ENCODE measurements at regions not wholly inside any gene's neighbourhood (a gene's known extent, or its start where the extent isn't known, plus 50 kb on each side); places are given as distances from the start of the nearest gene placed in this dataset.
"Not testable (repeated sequence)": the region's sequence is repeated elsewhere in the genome, so short reads cannot be mapped to it uniquely, and the experiment has no call there.

DNA sequence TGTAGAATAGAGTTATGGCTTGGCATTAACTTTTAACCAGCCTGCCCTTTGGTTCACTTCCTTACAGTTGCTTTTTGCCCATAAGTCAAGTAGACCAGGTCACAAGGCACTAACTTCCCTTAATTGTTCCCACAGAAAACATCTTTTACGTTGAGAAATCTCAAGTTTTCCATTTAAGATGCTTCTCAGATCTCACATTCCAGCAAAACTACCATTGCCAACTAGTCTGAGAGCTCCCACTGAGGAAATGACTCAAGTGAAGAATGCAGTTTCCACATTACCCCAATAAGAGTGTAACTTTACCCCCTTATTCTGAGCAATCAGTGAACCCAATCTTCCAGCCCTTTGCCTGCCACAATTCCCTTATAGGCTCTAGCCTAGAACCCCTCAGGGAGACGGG lies 502.2 kb upstream of the OLFM3 start:
- no peak for DNase-seq

DNA sequence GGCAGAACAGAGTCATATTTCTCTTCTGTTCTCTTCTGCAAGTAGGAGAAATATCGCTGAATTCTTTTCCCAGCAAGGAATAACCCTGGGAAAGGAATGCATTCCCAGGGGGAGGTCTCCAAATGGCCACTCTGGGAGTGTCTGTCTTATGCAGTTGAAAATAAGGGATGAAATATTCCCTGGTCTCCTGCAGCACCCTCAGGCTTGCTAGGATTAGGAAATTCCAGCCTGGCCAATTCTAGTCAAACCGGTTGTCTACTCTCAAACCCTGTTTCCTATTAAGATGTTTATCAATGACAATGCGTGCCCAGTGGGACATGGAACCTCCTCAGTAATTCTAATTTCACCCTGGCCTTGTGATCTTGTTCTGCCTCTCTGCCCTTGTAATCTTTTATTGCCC lies 501.1 kb upstream of the OLFM3 start:
- not testable (repeated sequence) for DNase-seq

DNA sequence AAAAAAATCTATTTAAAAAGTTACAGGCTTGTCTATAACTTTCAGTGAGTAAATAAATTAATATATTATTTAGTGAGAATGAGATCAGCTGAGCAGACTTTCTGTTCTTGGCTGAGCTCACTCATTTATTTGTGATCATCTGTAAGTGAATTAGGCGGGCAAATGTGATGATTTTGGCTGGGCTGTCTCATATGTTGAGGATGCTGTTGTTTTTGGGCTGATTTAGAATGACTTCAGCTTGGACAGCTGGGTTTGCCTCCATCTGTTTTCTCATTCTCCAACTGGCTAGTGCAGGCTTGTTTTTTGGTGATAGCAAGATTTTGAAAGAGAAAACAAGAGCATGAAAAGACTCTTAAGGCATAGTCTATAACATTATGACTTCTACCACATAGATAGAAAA lies 475.8 kb upstream of the OLFM3 start:
- no peak for DNase-seq

DNA sequence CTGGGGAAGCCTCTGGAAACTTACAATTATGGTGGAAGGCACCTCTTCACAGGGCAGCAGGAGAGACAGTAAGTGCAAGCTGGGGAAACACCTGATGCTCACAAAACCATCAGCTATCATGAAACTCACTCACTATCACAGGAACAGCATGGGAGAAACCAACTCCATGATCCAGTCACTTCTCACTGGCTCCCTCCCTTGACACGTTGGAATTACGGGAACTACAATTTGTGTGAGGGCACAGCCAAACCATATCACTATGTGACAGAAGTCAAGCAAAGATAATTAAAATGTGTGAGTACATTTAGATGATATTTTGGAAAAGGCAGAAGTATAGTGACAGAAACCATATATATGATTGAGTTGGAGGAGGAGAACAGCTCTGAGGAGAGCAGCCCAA lies 474.0 kb upstream of the OLFM3 start:
- DNase-seq: no peak

DNA sequence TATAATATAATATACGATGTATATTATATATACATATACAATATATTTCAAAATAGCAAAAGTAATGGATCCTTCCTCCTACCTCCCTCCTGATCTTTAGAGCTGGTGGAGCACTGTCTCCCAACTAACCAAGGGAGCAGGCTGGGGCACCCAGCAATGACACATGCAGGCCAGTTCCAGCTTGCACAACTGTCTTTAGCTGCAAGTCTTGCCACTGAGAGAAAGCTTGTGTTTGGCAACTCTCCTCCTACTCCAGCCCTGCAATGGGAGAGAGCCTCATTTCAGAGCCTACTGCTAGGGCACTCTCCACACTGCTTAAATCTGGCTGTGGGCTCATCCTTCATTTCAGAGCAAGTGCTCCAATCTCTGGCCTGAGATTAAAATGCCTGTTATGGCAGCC lies 469.8 kb upstream of the OLFM3 start:
- DNase-seq: no peak

DNA sequence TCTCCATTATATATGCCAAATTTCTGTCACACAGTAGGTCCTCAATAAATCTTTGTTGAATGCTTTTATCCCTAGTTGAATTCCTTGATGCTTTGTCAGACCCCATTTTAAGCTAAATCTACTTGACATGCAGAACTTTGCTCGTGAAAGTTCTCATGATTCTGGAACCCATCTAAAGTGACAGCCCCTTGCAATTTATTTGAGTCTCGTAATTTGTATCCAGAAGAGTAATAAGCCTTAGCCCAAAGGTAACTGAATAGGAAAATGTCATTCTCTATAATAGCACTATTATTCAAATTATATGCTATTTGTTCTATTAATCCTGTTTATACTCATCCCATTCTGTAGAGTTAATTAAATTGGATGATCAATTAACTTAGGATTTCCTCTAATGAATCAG lies 466.6 kb upstream of the OLFM3 start:
- DNase-seq: no peak

DNA sequence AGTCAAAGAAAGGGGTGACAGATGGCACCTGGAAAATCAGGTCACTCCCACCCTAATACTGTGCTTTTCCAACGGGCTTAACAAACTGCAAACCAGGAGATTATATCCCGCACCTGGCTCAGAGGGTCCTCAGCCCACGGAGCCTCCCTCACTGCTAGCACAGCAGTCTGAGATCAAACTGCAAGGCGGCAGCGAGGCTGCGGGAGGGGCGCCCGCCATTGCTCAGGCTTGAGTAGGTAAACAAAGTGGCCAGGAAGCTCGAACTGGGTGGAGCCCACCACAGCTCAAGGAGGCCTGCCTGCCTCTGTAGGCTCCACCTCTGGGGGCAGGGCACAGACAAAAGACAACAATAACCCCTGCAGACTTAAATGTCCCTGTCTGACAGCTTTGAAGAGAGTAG lies 445.6 kb upstream of the OLFM3 start:
- not testable (repeated sequence) for DNase-seq

DNA sequence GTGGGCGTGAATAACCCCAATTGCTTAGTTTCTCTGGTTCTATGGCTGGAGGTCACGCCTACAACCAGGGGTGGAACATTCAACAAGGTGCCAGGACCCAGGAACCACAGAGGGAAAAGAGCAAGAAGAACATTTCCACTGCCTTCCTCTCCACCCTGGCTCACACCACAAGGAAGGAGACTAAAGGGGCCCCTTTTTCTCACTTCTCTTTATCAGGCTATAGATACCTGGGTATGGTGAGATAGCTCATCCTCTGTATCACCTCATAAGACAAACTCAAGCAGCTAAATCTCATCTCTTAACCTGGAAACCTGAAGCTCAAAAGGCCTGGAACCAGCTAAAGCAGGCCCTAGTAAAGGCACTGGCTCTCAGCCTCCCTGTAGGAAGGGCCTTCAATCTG lies 438.8 kb upstream of the OLFM3 start:
- no peak for DNase-seq

DNA sequence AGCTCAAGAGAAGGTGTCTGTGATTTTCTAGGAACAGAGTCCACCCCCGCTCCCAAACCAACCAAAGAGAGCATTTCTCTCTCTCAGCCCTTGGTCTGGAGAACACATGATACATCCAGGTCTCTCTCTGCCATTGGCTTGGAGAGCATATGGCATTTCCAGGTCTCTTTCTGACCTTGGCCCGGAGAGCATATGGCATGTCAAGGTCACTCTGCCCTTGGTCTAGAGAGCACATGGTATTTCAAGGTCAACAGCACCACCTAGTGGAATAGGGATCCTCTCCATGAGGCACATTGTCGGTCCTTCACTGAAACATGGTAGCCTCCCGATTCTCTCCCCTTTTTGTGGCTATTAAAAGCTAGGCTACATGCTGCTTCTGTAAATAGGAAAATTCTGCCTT lies 437.7 kb upstream of the OLFM3 start:
- peak; percentile 24 for DNase-seq

DNA sequence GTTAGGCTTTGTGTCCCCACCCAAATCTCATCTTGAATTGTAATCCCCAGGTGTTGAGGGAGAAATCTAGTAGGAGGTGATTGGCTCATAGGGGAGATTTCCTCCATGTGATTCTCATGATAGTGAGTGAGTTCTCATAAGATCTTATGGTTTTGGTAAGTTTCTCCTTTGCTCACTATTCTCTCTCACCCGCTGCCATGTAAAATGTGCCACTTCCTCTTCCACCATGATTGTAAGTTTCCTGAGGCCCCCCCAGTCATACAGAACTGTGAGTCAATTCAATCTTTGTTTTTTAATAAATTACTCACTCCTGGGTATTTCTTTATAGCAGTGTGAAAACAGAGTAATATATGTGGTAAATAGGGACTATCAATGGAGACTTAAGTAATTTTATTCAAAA lies 434.5 kb upstream of the OLFM3 start:
- no peak for DNase-seq

DNA sequence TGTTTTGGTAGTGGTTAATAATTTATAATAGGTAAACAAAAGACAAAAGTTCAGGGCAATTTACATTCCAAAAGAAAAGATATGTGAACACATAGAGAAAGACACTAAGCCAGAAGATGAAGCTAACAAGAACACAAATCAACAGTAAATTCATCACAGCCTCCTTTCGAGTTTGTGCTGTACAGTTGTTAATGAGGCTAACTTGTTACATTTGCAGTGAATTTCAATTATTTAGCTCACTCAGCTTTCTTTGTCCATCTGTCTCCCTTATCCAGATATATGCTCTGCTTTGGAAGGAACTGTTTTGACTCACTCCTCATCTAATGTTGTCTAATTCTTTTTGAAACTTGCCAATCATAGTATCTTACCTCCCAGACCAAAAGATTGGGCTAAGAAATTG lies 423.3 kb upstream of the OLFM3 start:
- no peak for DNase-seq

Data from stimulated activated CD8-positive, alpha-beta memory T cell treated with anti-CD3 and anti-CD28 coated beads, Interleukin-4, amount 100 ng/mL, for 48 hours (primary cell).